SK-N-SH (cell line): ENCODE measurements at regions not wholly inside any gene's neighbourhood (a gene's known extent, or its start where the extent isn't known, plus 50 kb on each side); places are given as distances from the start of the nearest gene placed in this dataset.

ENCODE experiments used
- CTCF ChIP-seq: fragments of 200-600 bp; sonication (generic); IDR thresholded peaks from 2 replicates; pipeline ENCODE4 v1.6.1; 2017; ENCODE audit warnings: antibody characterized with exemption, mild to moderate bottlenecking, moderate library complexity
- EP300 ChIP-seq, 2 experiments: IDR thresholded peaks; 2 replicates each; pipeline versions ENCODE4 v1.4.0 to v1.6.1; 2012; ENCODE audit warnings: borderline replicate concordance in 1 of 2, low read depth in 1 of 2, low read length in 1 of 2
- EZH2phosphoT487 ChIP-seq: fragments of 200-600 bp; sonication (generic); IDR thresholded peaks from 2 replicates; pipeline ENCODE4 v1.6.1; 2017; ENCODE audit warnings: low read depth, mixed run types, mild to moderate bottlenecking, antibody characterized with exemption, moderate library complexity, borderline replicate concordance
- GABPA ChIP-seq: IDR thresholded peaks from 2 replicates; pipeline ENCODE4 v1.4.0; 2012; ENCODE audit warnings: low read depth, mild to moderate bottlenecking
- IRF3 ChIP-seq: fragments of 150-350 bp; IDR thresholded peaks from 2 replicates; pipeline ENCODE4 v1.6.1; 2016; ENCODE audit warnings: mild to moderate bottlenecking, low read depth, low read length
- PBX3 ChIP-seq: IDR thresholded peaks from 2 replicates; pipeline ENCODE4; 2012
- POLR2AphosphoS5 ChIP-seq: IDR thresholded peaks from 2 replicates; pipeline ENCODE4 v1.6.1; 2012; ENCODE audit warnings: low read depth, low read length
- RFX5 ChIP-seq: IDR thresholded peaks from 2 replicates; pipeline ENCODE4 v1.6.1; 2012; ENCODE audit warnings: mild to moderate bottlenecking, improper control_type of control experiment, low read length

GRCh38 chr18:27277554-27277953 is 92.4 kb upstream of the CHST9 start:
- no peak for TF ChIP-seq EZH2phosphoT487
- no peak for TF ChIP-seq IRF3
- no peak for TF ChIP-seq GABPA
- no peak for TF ChIP-seq CTCF
- TF ChIP-seq EP300 (IDR thresholded peaks at IDR 0.05; ENCODE audit: borderline replicate concordance in 1 of 2, low read depth in 1 of 2, low read length in 1 of 2), result no peak
- no peak for TF ChIP-seq POLR2AphosphoS5
- no peak for TF ChIP-seq RFX5
- no peak for TF ChIP-seq PBX3
